ENCODE measurements at regions not wholly inside any gene's neighbourhood (a gene's known extent, or its start where the extent isn't known, plus 50 kb on each side); places are given as distances from the start of the nearest gene placed in this dataset.

DNA sequence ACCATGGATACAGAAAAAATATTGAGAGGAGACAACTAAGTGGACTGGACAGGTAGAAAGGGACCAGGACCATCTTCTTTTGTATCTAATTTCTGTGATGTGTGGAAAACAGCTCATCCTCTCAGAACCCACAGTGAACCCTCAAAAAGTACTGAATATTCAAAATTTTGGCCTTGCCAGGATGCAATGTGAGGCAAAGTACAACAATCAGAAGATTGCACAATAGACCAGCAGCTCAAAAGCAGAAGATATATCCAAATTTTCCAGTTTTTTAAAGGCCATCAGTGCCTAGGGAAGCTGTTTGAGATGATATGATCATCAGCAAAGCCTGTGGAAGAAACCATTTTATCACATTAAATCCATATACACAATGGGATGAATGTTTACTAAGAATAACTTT is 973.3 kb upstream of the MIR17HG start:
- TF ChIP-seq POLR2A (IDR thresholded peaks at IDR 0.05): no peak
- TF ChIP-seq, protein P1, sequence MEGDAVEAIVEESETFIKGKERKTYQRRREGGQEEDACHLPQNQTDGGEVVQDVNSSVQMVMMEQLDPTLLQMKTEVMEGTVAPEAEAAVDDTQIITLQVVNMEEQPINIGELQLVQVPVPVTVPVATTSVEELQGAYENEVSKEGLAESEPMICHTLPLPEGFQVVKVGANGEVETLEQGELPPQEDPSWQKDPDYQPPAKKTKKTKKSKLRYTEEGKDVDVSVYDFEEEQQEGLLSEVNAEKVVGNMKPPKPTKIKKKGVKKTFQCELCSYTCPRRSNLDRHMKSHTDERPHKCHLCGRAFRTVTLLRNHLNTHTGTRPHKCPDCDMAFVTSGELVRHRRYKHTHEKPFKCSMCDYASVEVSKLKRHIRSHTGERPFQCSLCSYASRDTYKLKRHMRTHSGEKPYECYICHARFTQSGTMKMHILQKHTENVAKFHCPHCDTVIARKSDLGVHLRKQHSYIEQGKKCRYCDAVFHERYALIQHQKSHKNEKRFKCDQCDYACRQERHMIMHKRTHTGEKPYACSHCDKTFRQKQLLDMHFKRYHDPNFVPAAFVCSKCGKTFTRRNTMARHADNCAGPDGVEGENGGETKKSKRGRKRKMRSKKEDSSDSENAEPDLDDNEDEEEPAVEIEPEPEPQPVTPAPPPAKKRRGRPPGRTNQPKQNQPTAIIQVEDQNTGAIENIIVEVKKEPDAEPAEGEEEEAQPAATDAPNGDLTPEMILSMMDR (IDR thresholded peaks at IDR 0.05): no peak

All from thyroid gland (tissue), 4 donors.